Naive thymus-derived CD8-positive, alpha-beta T cell (primary cell): ENCODE measurements at regions not wholly inside any gene's neighbourhood (a gene's known extent, or its start where the extent isn't known, plus 50 kb on each side); places are given as distances from the start of the nearest gene placed in this dataset.
A peak's percentile ranks its signal among the peaks of the same experiment; 100 is the strongest.

Source experiments
- ATAC-seq, 2 donors: fragments of 150-1000 bp; cut with Tn5 transposase in 1 of 2; sonication (Bioruptor Pico), chemical (Tn5 transposase) in 1 of 2; 1 replicate in 1 of 2; 2 replicates in 1 of 2; pipeline ENCODE4 v1.10.0; 2021; ENCODE audit warnings: mild to moderate bottlenecking in 2 of 2, moderate library complexity in 2 of 2
- POLR2A ChIA-PET: fragments of 350-600 bp; sonication (Branson Sonifier 250); formaldehyde crosslinking; loops from one replicate; lab custom pipeline; 2021; ENCODE audit warnings: antibody characterized with exemption; lab: Charles Lee
- DNase-seq, 10 donors: peaks; one replicate each; pipeline versions ENCODE4 v3.0.0 to v3.0.0-alpha.2; 2020 to 2022
- H3K27ac Mint-ChIP-seq, 10 donors: one replicate each; pipeline ENCODE4 v1.8.0; 2020 to 2022; ENCODE audit warnings: mild to moderate bottlenecking in 10 of 10, mixed read lengths in 10 of 10, moderate library complexity in 4 of 10, inconsistent platforms in 1 of 10
- H3K27me3 Mint-ChIP-seq, 5 donors: one replicate each; pipeline ENCODE4 v1.8.0; 2021 to 2022; ENCODE audit warnings: mixed read lengths in 5 of 5
- H3K36me3 Mint-ChIP-seq, 3 donors: one replicate each; pipeline ENCODE4 v1.8.0; 2020 to 2022; ENCODE audit warnings: mixed read lengths in 3 of 3, mild to moderate bottlenecking in 2 of 3, inconsistent platforms in 1 of 3
- H3K4me1 Mint-ChIP-seq, 4 donors: one replicate each; pipeline ENCODE4 v1.8.0; 2021 to 2022; ENCODE audit warnings: mixed read lengths in 4 of 4
- H3K4me3 Mint-ChIP-seq, 10 donors: one replicate each; pipeline ENCODE4 v1.8.0; 2020 to 2022; ENCODE audit warnings: mild to moderate bottlenecking in 10 of 10, mixed read lengths in 10 of 10, moderate library complexity in 6 of 10, inconsistent platforms in 1 of 10
- H3K9me3 Mint-ChIP-seq, 9 donors: one replicate each; pipeline ENCODE4 v1.8.0; 2020 to 2022; ENCODE audit warnings: mixed read lengths in 9 of 9, mild to moderate bottlenecking in 3 of 9, inconsistent platforms in 1 of 9, moderate library complexity in 1 of 9

- Mint-ChIP-seq H3K27me3 (no peaks in the 10 kb centered on the region), H3K4me3 (no peak overlapping the region), H3K4me1 (peaks cover 0 to 1% (median 0%) of the 10 kb centered on the region in 4 donors), H3K9me3 (peaks cover 0 to 8% (median 0%) of the 10 kb centered on the region in 9 donors), H3K36me3 (peaks cover 0 to 5% (median 0%) of the 10 kb centered on the region in 3 donors), H3K27ac (no peak overlapping the region)
- ATAC-seq = peak; percentile 42 to 61
- DNase-seq = no peak
- POLR2A ChIA-PET = no interaction called here
Observed at GRCh38 chr13:50511877-50512341, 331.6 kb downstream of the DLEU7 start.

GRCh38 chr13:50512474-50513299 is 330.8 kb downstream of the DLEU7 start:
- DNase-seq (peak in 8 of 10 donors; percentile 11 to 64 (median 36)), ATAC-seq (peak; percentile 75 to 78)
- POLR2A ChIA-PET = interaction anchor here (1.0 to 1.1 kb wide), 3 partner anchors 16 to 388 kb away, joined by 3 to 5 read pairs (median 4); no protein-coding TSS in a partner anchor
- H3K4me1 Mint-ChIP-seq = peaks cover 0 to 1% (median 0%) of the 10 kb centered on the region in 4 donors
- no peaks in the 10 kb centered on the region for H3K27me3 Mint-ChIP-seq
- H3K9me3 Mint-ChIP-seq = peaks cover 0 to 8% (median 0%) of the 10 kb centered on the region in 9 donors
- peaks cover 0 to 5% (median 0%) of the 10 kb centered on the region in 3 donors for H3K36me3 Mint-ChIP-seq
- no peak overlapping the region for H3K4me3 Mint-ChIP-seq
- no peak overlapping the region for H3K27ac Mint-ChIP-seq

- ATAC-seq = no peak
- Mint-ChIP-seq H3K9me3 (peaks cover 0 to 8% (median 0%) of the 10 kb centered on the region in 9 donors), H3K4me1 (peaks cover 0 to 1% (median 0%) of the 10 kb centered on the region in 4 donors), H3K4me3 (peak overlapping the region in 2 of 10 donors; percentile 52 to 56), H3K36me3 (peaks cover 0 to 5% (median 0%) of the 10 kb centered on the region in 3 donors), H3K27ac (peak overlapping the region in 3 of 10 donors; percentile 3 to 74 (median 43)), H3K27me3 (no peaks in the 10 kb centered on the region)
- POLR2A ChIA-PET = interaction anchor here (1.0 to 1.1 kb wide), 3 partner anchors 15 to 388 kb away, joined by 3 to 5 read pairs (median 4); no protein-coding TSS in a partner anchor
- no peak for DNase-seq
Observed at GRCh38 chr13:50513300-50513877, 330.1 kb downstream of the DLEU7 start.

GRCh38 chr13:50514249-50514648 is 329.2 kb downstream of the DLEU7 start:
- H3K4me3 Mint-ChIP-seq = no peak overlapping the region
- H3K27me3 Mint-ChIP-seq = no peaks in the 10 kb centered on the region
- DNase-seq (no peak), ATAC-seq (no peak)
- peaks cover 0 to 2% (median 0%) of the 10 kb centered on the region in 3 donors for H3K36me3 Mint-ChIP-seq
- H3K4me1 Mint-ChIP-seq = peaks cover 0 to 3% (median 0%) of the 10 kb centered on the region in 4 donors
- POLR2A ChIA-PET = no interaction called here
- no peak overlapping the region for H3K27ac Mint-ChIP-seq
- peaks cover 0 to 3% (median 0%) of the 10 kb centered on the region in 9 donors for H3K9me3 Mint-ChIP-seq

GRCh38 chr13:50518131-50518530 is 325.4 kb downstream of the DLEU7 start:
- ATAC-seq (no peak), DNase-seq (no peak)
- Mint-ChIP-seq H3K36me3 (no peaks in the 10 kb centered on the region), H3K4me3 (no peak overlapping the region), H3K4me1 (peaks cover 0 to 3% (median 0%) of the 10 kb centered on the region in 4 donors), H3K9me3 (no peaks in the 10 kb centered on the region), H3K27me3 (no peaks in the 10 kb centered on the region), H3K27ac (no peak overlapping the region)
- POLR2A ChIA-PET = no interaction called here

- no peak for ATAC-seq
- POLR2A ChIA-PET = no interaction called here
- peaks cover 0 to 3% (median 0%) of the 10 kb centered on the region in 4 donors for H3K4me1 Mint-ChIP-seq
- no peak for DNase-seq
- H3K9me3 Mint-ChIP-seq = no peaks in the 10 kb centered on the region
- peak overlapping the region in 1 of 10 donors; percentile 26 for H3K27ac Mint-ChIP-seq
- H3K36me3 Mint-ChIP-seq = no peaks in the 10 kb centered on the region
- H3K27me3 Mint-ChIP-seq = no peaks in the 10 kb centered on the region
- no peak overlapping the region for H3K4me3 Mint-ChIP-seq
Observed at GRCh38 chr13:50518781-50519201, 324.7 kb downstream of the DLEU7 start.

- Mint-ChIP-seq H3K4me3 (no peak overlapping the region), H3K27me3 (no peaks in the 10 kb centered on the region), H3K9me3 (no peaks in the 10 kb centered on the region), H3K36me3 (no peaks in the 10 kb centered on the region), H3K27ac (peak overlapping the region in 1 of 10 donors; percentile 68), H3K4me1 (peaks cover 0 to 3% (median 0%) of the 10 kb centered on the region in 4 donors)
- ATAC-seq (no peak), DNase-seq (no peak)
- POLR2A ChIA-PET = no interaction called here
Observed at GRCh38 chr13:50519866-50520265, 323.6 kb downstream of the DLEU7 start.

- H3K4me3 Mint-ChIP-seq = no peak overlapping the region
- H3K9me3 Mint-ChIP-seq = no peaks in the 10 kb centered on the region
- POLR2A ChIA-PET = no interaction called here
- ATAC-seq (no peak), DNase-seq (no peak)
- no peak overlapping the region for H3K27ac Mint-ChIP-seq
- H3K27me3 Mint-ChIP-seq = peaks cover 0 to 4% (median 0%) of the 10 kb centered on the region in 5 donors
- H3K36me3 Mint-ChIP-seq = no peaks in the 10 kb centered on the region
- H3K4me1 Mint-ChIP-seq = peaks cover 0 to 7% (median under 1%) of the 10 kb centered on the region in 4 donors
Observed at GRCh38 chr13:50521006-50521830, 322.3 kb downstream of the DLEU7 start.

GRCh38 chr13:50521831-50522149 is 321.7 kb downstream of the DLEU7 start:
- Mint-ChIP-seq H3K4me3 (no peak overlapping the region), H3K4me1 (peaks cover 0 to 13% (median 3%) of the 10 kb centered on the region in 4 donors), H3K27me3 (peaks cover 0 to 4% (median 0%) of the 10 kb centered on the region in 5 donors), H3K9me3 (no peaks in the 10 kb centered on the region), H3K27ac (no peak overlapping the region), H3K36me3 (no peaks in the 10 kb centered on the region)
- POLR2A ChIA-PET = no interaction called here
- ATAC-seq = no peak
- no peak for DNase-seq

GRCh38 chr13:50522506-50522905 is 321.0 kb downstream of the DLEU7 start:
- ATAC-seq (no peak), DNase-seq (no peak)
- POLR2A ChIA-PET = no interaction called here
- H3K4me3 Mint-ChIP-seq = no peak overlapping the region
- peaks cover 0 to 4% (median 0%) of the 10 kb centered on the region in 5 donors for H3K27me3 Mint-ChIP-seq
- H3K27ac Mint-ChIP-seq = no peak overlapping the region
- no peaks in the 10 kb centered on the region for H3K9me3 Mint-ChIP-seq
- peaks cover 0 to 20% (median 7%) of the 10 kb centered on the region in 4 donors for H3K4me1 Mint-ChIP-seq
- no peaks in the 10 kb centered on the region for H3K36me3 Mint-ChIP-seq

- H3K4me3 Mint-ChIP-seq = no peak overlapping the region
- no peak overlapping the region for H3K27ac Mint-ChIP-seq
- POLR2A ChIA-PET = no interaction called here
- H3K36me3 Mint-ChIP-seq = no peaks in the 10 kb centered on the region
- H3K4me1 Mint-ChIP-seq = peaks cover 0 to 26% (median 8%) of the 10 kb centered on the region in 4 donors
- peaks cover 0 to 4% (median 0%) of the 10 kb centered on the region in 5 donors for H3K27me3 Mint-ChIP-seq
- ATAC-seq = no peak
- no peak for DNase-seq
- H3K9me3 Mint-ChIP-seq = no peaks in the 10 kb centered on the region
Observed at GRCh38 chr13:50523307-50523706, 320.2 kb downstream of the DLEU7 start.

- H3K27ac Mint-ChIP-seq = no peak overlapping the region
- no peak for DNase-seq
- ATAC-seq = no peak
- peaks cover 3 to 30% (median 13%) of the 10 kb centered on the region in 4 donors for H3K4me1 Mint-ChIP-seq
- no peaks in the 10 kb centered on the region for H3K36me3 Mint-ChIP-seq
- peaks cover 0 to 4% (median 0%) of the 10 kb centered on the region in 5 donors for H3K27me3 Mint-ChIP-seq
- POLR2A ChIA-PET = no interaction called here
- H3K4me3 Mint-ChIP-seq = no peak overlapping the region
- no peaks in the 10 kb centered on the region for H3K9me3 Mint-ChIP-seq
Observed at GRCh38 chr13:50524560-50524959, 318.9 kb downstream of the DLEU7 start.
